Caco-2 (cell line): ENCODE measurements at regions not wholly inside any gene's neighbourhood (a gene's known extent, or its start where the extent isn't known, plus 50 kb on each side); places are given as distances from the start of the nearest gene placed in this dataset.

ENCODE experiments used
- BruUV-seq: library from RNA; stranded (reverse); fragments of 400-500 nt; replicated peaks from 2 replicates; lab custom pipeline; 2021; lab: Mats Ljungman, UMichigan
- CTCF ChIA-PET: fragments of 300-600 bp; sonication (Branson Sonifier 250); formaldehyde crosslinking; loops from one replicate; lab custom pipeline; 2022; ENCODE audit warnings: antibody characterized with exemption; lab: Charles Lee
- POLR2A ChIA-PET: fragments of 300-600 bp; sonication (Branson Sonifier 250); formaldehyde crosslinking; loops from one replicate; lab custom pipeline; 2022; ENCODE audit warnings: antibody characterized with exemption; lab: Charles Lee
- DNase-seq, 2 experiments: peaks; one replicate each; pipeline versions ENCODE4 v3.0.0 to v3.0.0-alpha.2; 2020 to 2022
- H3K27me3 ChIP-seq: replicated peaks from 2 replicates; pipeline ENCODE4 v1.6.0; 2011; ENCODE audit warnings: low read length; ENCODE audit not compliant: control insufficient read depth, insufficient read depth
- H3K36me3 ChIP-seq: 2 replicates; pipeline ENCODE4 v1.5.1; 2011; ENCODE audit warnings: low read length; ENCODE audit not compliant: control insufficient read depth, insufficient read depth
- H3K4me1 ChIP-seq: fragments of 250-450 bp; sonication (Bioruptor Pico); 2 replicates; pipeline ENCODE4 v1.5.1; 2020; ENCODE audit warnings: mild to moderate bottlenecking
- H3K4me3 ChIP-seq: 2 replicates; pipeline ENCODE4 v1.5.1; 2011; ENCODE audit warnings: low read depth, mild to moderate bottlenecking, control low read depth, low read length
- H3K9me3 ChIP-seq: fragments of 250-450 bp; sonication (Bioruptor Pico); 2 replicates; pipeline ENCODE4 v1.5.1; 2020; ENCODE audit warnings: mild to moderate bottlenecking, moderate library complexity
- H3K27ac Mint-ChIP-seq: one replicate; pipeline ENCODE4 v1.8.0; 2022; ENCODE audit warnings: mixed read lengths; ENCODE audit not compliant: unreplicated experiment
- H3K27me3 Mint-ChIP-seq: one replicate; pipeline ENCODE4 v1.8.0; 2022; ENCODE audit warnings: mixed read lengths; ENCODE audit not compliant: insufficient read depth, unreplicated experiment
- H3K36me3 Mint-ChIP-seq: one replicate; pipeline ENCODE4 v1.8.0; 2022; ENCODE audit warnings: mild to moderate bottlenecking, mixed read lengths; ENCODE audit not compliant: insufficient read depth, unreplicated experiment
- H3K4me1 Mint-ChIP-seq: one replicate; pipeline ENCODE4 v1.8.0; 2022; ENCODE audit warnings: low read depth, mixed read lengths; ENCODE audit not compliant: unreplicated experiment
- H3K4me3 Mint-ChIP-seq: one replicate; pipeline ENCODE4 v1.8.0; 2022; ENCODE audit warnings: mild to moderate bottlenecking, moderate library complexity, mixed read lengths; ENCODE audit not compliant: unreplicated experiment
- H3K9me3 Mint-ChIP-seq: one replicate; pipeline ENCODE4 v1.8.0; 2022; ENCODE audit warnings: mixed read lengths; ENCODE audit not compliant: unreplicated experiment
- CTCF ChIP-seq, 2 experiments: fragments of 200-600 bp in 1 of 2; IDR thresholded peaks; 1 replicate in 1 of 2; 2 replicates in 1 of 2; pipeline versions ENCODE4 v1.5.1 to v1.8.0; 2011 to 2022; ENCODE audit warnings: antibody characterized with exemption in 1 of 2, control low read depth in 1 of 2, inconsistent platforms in 1 of 2, low read depth in 1 of 2, low read length in 1 of 2, mild to moderate bottlenecking in 1 of 2, moderate library complexity in 1 of 2; ENCODE audit not compliant: insufficient read depth in 1 of 2, severe bottlenecking in 1 of 2, unreplicated experiment in 1 of 2
- intact Hi-C: fragments of 100-400 bp; cut with micrococcal nuclease; formaldehyde crosslinking; loops from one replicate; pipeline ENCODE4 v1.10.0; 2022; ENCODE audit not compliant: unreplicated experiment

- no peaks in the 10 kb centered on the region for H3K9me3 ChIP-seq
- H3K36me3 Mint-ChIP-seq = no peaks in the 10 kb centered on the region
- H3K9me3 Mint-ChIP-seq = no peaks in the 10 kb centered on the region
- POLR2A ChIA-PET = no interaction called here
- no peak for DNase-seq
- CTCF ChIA-PET = no interaction called here
- H3K27me3 Mint-ChIP-seq = no peaks in the 10 kb centered on the region
- no peak overlapping the region for H3K27ac Mint-ChIP-seq
- intact Hi-C loops = no loop called here
- H3K36me3 ChIP-seq = no peaks in the 10 kb centered on the region
- no peak for TF ChIP-seq CTCF (IDR thresholded peaks at IDR 0.05; ENCODE audit: insufficient read depth in 1 of 2, low read depth in 1 of 2, low read length in 1 of 2, severe bottlenecking in 1 of 2, unreplicated experiment in 1 of 2)
- no peaks in the 10 kb centered on the region for H3K27me3 ChIP-seq
- no peaks in the 10 kb centered on the region for H3K4me1 ChIP-seq
- no TSS peak for BruUV-seq
- H3K4me1 Mint-ChIP-seq = no peaks in the 10 kb centered on the region
- no peak overlapping the region for H3K4me3 ChIP-seq
- H3K4me3 Mint-ChIP-seq = no peak overlapping the region
These were observed 306.7 kb upstream of the SASH1 start for GRCh38 chr6:148035806-148036390.

GRCh38 chr6:148037496-148037895, 305.1 kb upstream of the SASH1 start:
- DNase-seq = no peak
- H3K9me3 ChIP-seq = no peaks in the 10 kb centered on the region
- CTCF ChIA-PET = no interaction called here
- no peak for TF ChIP-seq CTCF (IDR thresholded peaks at IDR 0.05; ENCODE audit: insufficient read depth in 1 of 2, low read depth in 1 of 2, low read length in 1 of 2, severe bottlenecking in 1 of 2, unreplicated experiment in 1 of 2)
- POLR2A ChIA-PET = no interaction called here
- Mint-ChIP-seq H3K9me3 (no peaks in the 10 kb centered on the region), H3K27ac (no peak overlapping the region), H3K4me1 (no peaks in the 10 kb centered on the region), H3K4me3 (no peak overlapping the region), H3K36me3 (no peaks in the 10 kb centered on the region), H3K27me3 (no peaks in the 10 kb centered on the region)
- intact Hi-C loops = no loop called here
- no peaks in the 10 kb centered on the region for H3K36me3 ChIP-seq
- H3K4me1 ChIP-seq = no peaks in the 10 kb centered on the region
- no peaks in the 10 kb centered on the region for H3K27me3 ChIP-seq
- H3K4me3 ChIP-seq = no peak overlapping the region
- no TSS peak for BruUV-seq

GRCh38 chr6:148041546-148041945, 301.1 kb upstream of the SASH1 start:
- Mint-ChIP-seq H3K36me3 (no peaks in the 10 kb centered on the region), H3K4me3 (no peak overlapping the region), H3K27ac (no peak overlapping the region), H3K4me1 (peaks cover 12% of the 10 kb centered on the region), H3K9me3 (peaks cover 2% of the 10 kb centered on the region), H3K27me3 (no peaks in the 10 kb centered on the region)
- no peak for TF ChIP-seq CTCF (IDR thresholded peaks at IDR 0.05; ENCODE audit: insufficient read depth in 1 of 2, low read depth in 1 of 2, low read length in 1 of 2, severe bottlenecking in 1 of 2, unreplicated experiment in 1 of 2)
- H3K27me3 ChIP-seq = no peaks in the 10 kb centered on the region
- H3K4me1 ChIP-seq = 0 out of 2 replicates have a peak, but pooled peaks cover 8% of the 10 kb centered on the region
- intact Hi-C loops = no loop called here
- ChIA-PET POLR2A (no interaction called here), CTCF (no interaction called here)
- DNase-seq = no peak
- BruUV-seq = no TSS peak
- no peaks in the 10 kb centered on the region for H3K36me3 ChIP-seq
- H3K9me3 ChIP-seq = no peaks in the 10 kb centered on the region; the same call in 1 of the 2 replicates
- no peak overlapping the region for H3K4me3 ChIP-seq
